Neuronal stem cell (in vitro differentiated cells): ENCODE measurements at regions not wholly inside any gene's neighbourhood (a gene's known extent, or its start where the extent isn't known, plus 50 kb on each side); places are given as distances from the start of the nearest gene placed in this dataset.

Source experiments
- DNase-seq: peaks from one replicate; pipeline ENCODE4 v3.0.0-alpha.2; 2013; ENCODE audit warnings: low spot score
- H2AFZ ChIP-seq: one replicate; pipeline ENCODE4 v1.6.1; 2013; ENCODE audit warnings: mild to moderate bottlenecking, low read length, inconsistent platforms
- H2AK5ac ChIP-seq: 2 replicates; pipeline ENCODE4 v1.6.1; 2013; ENCODE audit warnings: low read depth, mild to moderate bottlenecking, inconsistent platforms, low read length, moderate library complexity, mixed read lengths
- H2BK120ac ChIP-seq: 2 replicates; pipeline ENCODE4 v1.6.1; 2013; ENCODE audit warnings: low read depth, mild to moderate bottlenecking, inconsistent platforms, low read length, moderate library complexity, mixed read lengths
- H2BK12ac ChIP-seq: one replicate; pipeline ENCODE4 v1.6.1; 2013; ENCODE audit warnings: low read length, inconsistent platforms
- H2BK15ac ChIP-seq: 2 replicates; pipeline ENCODE4 v1.6.1; 2013; ENCODE audit warnings: mild to moderate bottlenecking, low read length, inconsistent platforms, mixed read lengths
- H2BK5ac ChIP-seq: one replicate; pipeline ENCODE4 v1.6.1; 2013; ENCODE audit warnings: inconsistent platforms, mild to moderate bottlenecking, low read length, moderate library complexity
- H3K14ac ChIP-seq: one replicate; pipeline ENCODE4 v1.6.1; 2013; ENCODE audit warnings: low read length, inconsistent platforms
- H3K18ac ChIP-seq: 2 replicates; pipeline ENCODE4 v1.6.1; 2013; ENCODE audit warnings: low read length, inconsistent platforms
- H3K23ac ChIP-seq: 2 replicates; pipeline ENCODE4 v1.6.1; 2013; ENCODE audit warnings: low read depth, mild to moderate bottlenecking, mixed read lengths, low read length, inconsistent platforms; ENCODE audit not compliant: poor library complexity
- H3K27ac ChIP-seq: replicated peaks from 3 replicates; pipeline ENCODE4 v1.5.1; 2013; ENCODE audit warnings: low read length, inconsistent platforms
- H3K27me3 ChIP-seq, 3 experiments: 2 replicates each; pipeline ENCODE4 v1.6.1; 2013; ENCODE audit warnings: low read length in 3 of 3, mild to moderate bottlenecking in 2 of 3, inconsistent platforms in 1 of 3, low read depth in 1 of 3, mixed read lengths in 1 of 3, moderate library complexity in 1 of 3; ENCODE audit not compliant: control insufficient read depth in 3 of 3, insufficient read depth in 3 of 3
- H3K36me3 ChIP-seq, 2 donors: replicated peaks in 1 of 2; 2 replicates each; pipeline ENCODE4 v1.6.1; 2013; ENCODE audit warnings: low read length in 2 of 2; ENCODE audit not compliant: control insufficient read depth in 2 of 2, insufficient read depth in 2 of 2
- H3K4ac ChIP-seq: 2 replicates; pipeline ENCODE4 v1.6.1; 2013; ENCODE audit warnings: inconsistent platforms, mild to moderate bottlenecking, low read length, moderate library complexity
- H3K4me1 ChIP-seq, 2 donors: 1 replicate in 1 of 2; 2 replicates in 1 of 2; pipeline ENCODE4 v1.6.1; 2013; ENCODE audit warnings: low read length in 2 of 2, low read depth in 1 of 2; ENCODE audit not compliant: control insufficient read depth in 2 of 2, insufficient read depth in 1 of 2
- H3K4me2 ChIP-seq: one replicate; pipeline ENCODE4 v1.6.1; 2013; ENCODE audit warnings: mild to moderate bottlenecking, low read length, inconsistent platforms; ENCODE audit not compliant: insufficient read depth, poor library complexity, severe bottlenecking
- H3K4me3 ChIP-seq, 2 donors: 2 replicates each; pipeline ENCODE4 v1.5.1; 2013; ENCODE audit warnings: low read length in 2 of 2, mild to moderate bottlenecking in 2 of 2, inconsistent platforms in 1 of 2, moderate library complexity in 1 of 2
- H3K79me1 ChIP-seq: one replicate; pipeline ENCODE4 v1.6.1; 2013; ENCODE audit warnings: low read depth, mild to moderate bottlenecking, inconsistent platforms, low read length, moderate library complexity
- H3K9ac ChIP-seq: one replicate; pipeline ENCODE4 v1.6.1; 2013; ENCODE audit warnings: mild to moderate bottlenecking, low read depth, low read length, inconsistent platforms; ENCODE audit not compliant: poor library complexity
- H3K9me3 ChIP-seq, 2 donors: replicated peaks in 1 of 2; 2 replicates each; pipeline versions ENCODE3 to v1.6.1; 2013; ENCODE audit warnings: low read length in 2 of 2, mild to moderate bottlenecking in 2 of 2, inconsistent platforms in 1 of 2, low read depth in 1 of 2, mixed read lengths in 1 of 2, moderate library complexity in 1 of 2; ENCODE audit not compliant: control insufficient read depth in 2 of 2, insufficient read depth in 1 of 2
- H4K8ac ChIP-seq: one replicate; pipeline ENCODE4 v1.6.1; 2013; ENCODE audit warnings: low read depth, mild to moderate bottlenecking, inconsistent platforms, low read length, moderate library complexity
- H4K91ac ChIP-seq: one replicate; pipeline ENCODE4 v1.6.1; 2013; ENCODE audit warnings: low read length, low read depth, mild to moderate bottlenecking, inconsistent platforms; ENCODE audit not compliant: poor library complexity
- WGBS, 2 donors: extraction: QIAGEN DNeasy Blood & Tissue Kit; methylation state at CpG; one replicate each; pipeline ENCODE4 v1.1.7; 2013; ENCODE audit warnings: missing lambda C conversion rate in 2 of 2, mixed read lengths in 1 of 2; ENCODE audit not compliant: insufficient read length in 2 of 2, insufficient replicate concordance in 1 of 2; ENCODE audit errors: extremely low coverage in 2 of 2; 5-methylcytosine and 5-hydroxymethylcytosine counted together

DNA sequence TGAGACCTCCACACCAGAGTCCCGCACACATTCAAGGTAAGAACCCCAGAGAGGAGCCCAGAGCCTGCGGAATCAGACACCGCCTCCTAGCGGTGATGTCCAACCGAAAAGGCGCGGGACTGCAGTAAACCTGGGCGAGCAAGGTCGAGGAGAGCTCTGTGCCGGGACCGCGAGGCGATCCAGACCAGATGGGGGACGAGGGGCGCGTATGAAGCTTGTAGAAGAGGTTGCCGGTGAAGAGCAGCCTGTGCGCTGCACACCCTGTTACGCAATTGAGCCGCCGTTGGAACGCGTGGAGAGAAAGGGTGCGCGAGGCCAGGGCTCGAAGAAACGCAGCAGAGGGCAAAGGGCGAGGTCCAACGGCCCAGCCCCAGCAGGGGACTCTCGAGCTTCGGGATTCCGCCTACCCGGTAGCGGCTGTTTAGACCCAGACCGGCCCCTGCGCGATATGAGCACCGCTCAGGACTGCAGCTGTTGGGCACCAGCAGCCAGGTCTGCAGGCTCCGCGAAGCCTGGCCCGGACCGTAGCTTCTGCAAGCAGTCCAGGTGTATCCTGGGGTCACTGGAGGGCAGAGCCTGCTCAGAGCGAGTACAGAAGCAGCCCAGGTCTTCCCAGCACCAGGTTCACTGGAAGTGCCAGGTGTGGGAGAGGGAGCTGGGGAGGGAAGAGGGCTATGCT lies 65.9 kb upstream of the ZNF599 start:
- H3K4me1 ChIP-seq, result peaks cover 0 to 5% of the 10 kb centered on the region in 2 donors
- no peak overlapping the region for H2AK5ac ChIP-seq
- H4K91ac ChIP-seq, result no peak overlapping the region
- no peak overlapping the region for H2BK15ac ChIP-seq
- H3K36me3 ChIP-seq, result no peaks in the 10 kb centered on the region
- DNase-seq, result peak; percentile 18
- peak overlapping the region; percentile 82 for H3K9ac ChIP-seq
- H4K8ac ChIP-seq, result no peak overlapping the region
- no peak overlapping the region for H3K27ac ChIP-seq
- H3K4ac ChIP-seq, result no peak overlapping the region
- H3K79me1 ChIP-seq, result no peaks in the 10 kb centered on the region
- no peak overlapping the region for H2BK120ac ChIP-seq
- peak overlapping the region; percentile 84 for H3K18ac ChIP-seq
- H3K4me3 ChIP-seq, result peak overlapping the region in 1 of 2 donors; percentile 40
- H3K27me3 ChIP-seq, result peaks cover 0 to 22% (median 9%) of the 10 kb centered on the region in 3 experiments
- H2AFZ ChIP-seq, result peak overlapping the region; percentile 47
- no peak overlapping the region for H2BK12ac ChIP-seq
- peak overlapping the region; percentile 9 for H3K14ac ChIP-seq
- H3K23ac ChIP-seq, result peak overlapping the region; percentile 82
- peak overlapping the region; percentile 47 for H3K4me2 ChIP-seq
- peaks cover 0 to 2% of the 10 kb centered on the region in 2 donors for H3K9me3 ChIP-seq
- H2BK5ac ChIP-seq, result no peak overlapping the region
- WGBS, 2 donors, result no CpG with 5 or more reads among the region's 43 CpGs

DNA sequence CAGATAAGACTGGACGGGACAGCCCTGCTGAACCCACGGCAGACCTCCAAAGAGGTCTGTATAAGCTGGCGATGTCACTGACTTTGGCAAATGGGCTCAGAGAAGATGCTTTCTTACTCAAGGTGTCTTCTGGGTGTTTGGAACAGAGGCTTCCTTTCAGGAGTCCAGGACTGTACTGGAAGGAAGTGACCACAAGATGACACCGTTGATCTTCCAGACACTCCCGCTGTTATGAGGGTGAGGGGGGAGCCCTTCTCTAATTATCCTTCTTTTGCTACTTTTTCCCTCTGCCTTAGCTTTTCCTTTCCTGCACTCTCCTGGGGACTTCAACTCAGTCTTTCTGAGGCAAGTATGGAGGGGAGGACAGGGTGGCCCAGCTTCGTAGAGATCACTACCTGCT lies 65.2 kb upstream of the ZNF599 start:
- no peak overlapping the region for H2BK15ac ChIP-seq
- H3K27ac ChIP-seq, result no peak overlapping the region
- no peak overlapping the region for H3K9ac ChIP-seq
- H4K8ac ChIP-seq, result no peak overlapping the region
- no peak overlapping the region for H2AFZ ChIP-seq
- no CpG with 5 or more reads among the region's 6 CpGs for WGBS, 2 donors
- no peaks in the 10 kb centered on the region for H3K79me1 ChIP-seq
- no peak for DNase-seq
- H3K4ac ChIP-seq, result no peak overlapping the region
- H3K36me3 ChIP-seq, result no peaks in the 10 kb centered on the region
- H3K27me3 ChIP-seq, result peaks cover 0 to 22% (median 9%) of the 10 kb centered on the region in 3 experiments
- H2BK12ac ChIP-seq, result no peak overlapping the region
- H3K4me3 ChIP-seq, result no peak overlapping the region
- H2AK5ac ChIP-seq, result no peak overlapping the region
- no peak overlapping the region for H4K91ac ChIP-seq
- H2BK120ac ChIP-seq, result no peak overlapping the region
- no peak overlapping the region for H3K4me2 ChIP-seq
- no peak overlapping the region for H3K18ac ChIP-seq
- no peak overlapping the region for H3K23ac ChIP-seq
- H3K4me1 ChIP-seq, result peaks cover 0 to 5% of the 10 kb centered on the region in 2 donors
- H3K9me3 ChIP-seq, result peaks cover 0 to 2% of the 10 kb centered on the region in 2 donors
- no peak overlapping the region for H3K14ac ChIP-seq
- no peak overlapping the region for H2BK5ac ChIP-seq

DNA sequence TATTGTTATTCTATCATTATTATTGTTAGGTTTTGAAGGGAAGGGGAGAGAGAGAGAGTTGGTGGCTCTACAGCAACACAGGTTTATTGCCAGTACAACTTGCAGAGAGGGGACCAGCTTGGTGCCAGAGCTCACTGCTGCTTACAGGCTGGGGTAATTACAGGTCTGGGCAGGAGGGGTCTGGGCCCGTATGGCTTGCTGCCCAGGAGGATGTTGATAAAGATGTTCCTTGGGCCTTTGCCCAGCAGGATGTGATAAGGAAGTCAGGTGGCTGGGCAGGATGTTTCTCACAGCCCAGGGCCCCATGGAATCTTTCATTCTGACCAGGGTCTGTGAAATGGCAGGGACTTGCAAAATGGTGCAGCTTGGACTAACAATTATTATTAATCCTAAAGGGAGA lies 64.2 kb upstream of the ZNF599 start:
- no peaks in the 10 kb centered on the region for H3K79me1 ChIP-seq
- H4K91ac ChIP-seq, result no peak overlapping the region
- WGBS, 2 donors, result no CpG with 5 or more reads among the region's 1 CpG
- no peak overlapping the region for H3K27ac ChIP-seq
- no peak overlapping the region for H3K23ac ChIP-seq
- H3K4me2 ChIP-seq, result no peak overlapping the region
- no peak overlapping the region for H2BK5ac ChIP-seq
- no peak for DNase-seq
- peaks cover 0 to 5% of the 10 kb centered on the region in 2 donors for H3K4me1 ChIP-seq
- no peak overlapping the region for H2AK5ac ChIP-seq
- no peak overlapping the region for H2AFZ ChIP-seq
- H3K4ac ChIP-seq, result no peak overlapping the region
- no peak overlapping the region for H2BK120ac ChIP-seq
- H3K18ac ChIP-seq, result no peak overlapping the region
- H3K4me3 ChIP-seq, result no peak overlapping the region
- H3K36me3 ChIP-seq, result no peaks in the 10 kb centered on the region
- H3K27me3 ChIP-seq, result peaks cover 0 to 22% (median 9%) of the 10 kb centered on the region in 3 experiments
- no peak overlapping the region for H4K8ac ChIP-seq
- H3K14ac ChIP-seq, result no peak overlapping the region
- H2BK15ac ChIP-seq, result no peak overlapping the region
- peaks cover 0 to 2% of the 10 kb centered on the region in 2 donors for H3K9me3 ChIP-seq
- H2BK12ac ChIP-seq, result no peak overlapping the region
- H3K9ac ChIP-seq, result no peak overlapping the region

DNA sequence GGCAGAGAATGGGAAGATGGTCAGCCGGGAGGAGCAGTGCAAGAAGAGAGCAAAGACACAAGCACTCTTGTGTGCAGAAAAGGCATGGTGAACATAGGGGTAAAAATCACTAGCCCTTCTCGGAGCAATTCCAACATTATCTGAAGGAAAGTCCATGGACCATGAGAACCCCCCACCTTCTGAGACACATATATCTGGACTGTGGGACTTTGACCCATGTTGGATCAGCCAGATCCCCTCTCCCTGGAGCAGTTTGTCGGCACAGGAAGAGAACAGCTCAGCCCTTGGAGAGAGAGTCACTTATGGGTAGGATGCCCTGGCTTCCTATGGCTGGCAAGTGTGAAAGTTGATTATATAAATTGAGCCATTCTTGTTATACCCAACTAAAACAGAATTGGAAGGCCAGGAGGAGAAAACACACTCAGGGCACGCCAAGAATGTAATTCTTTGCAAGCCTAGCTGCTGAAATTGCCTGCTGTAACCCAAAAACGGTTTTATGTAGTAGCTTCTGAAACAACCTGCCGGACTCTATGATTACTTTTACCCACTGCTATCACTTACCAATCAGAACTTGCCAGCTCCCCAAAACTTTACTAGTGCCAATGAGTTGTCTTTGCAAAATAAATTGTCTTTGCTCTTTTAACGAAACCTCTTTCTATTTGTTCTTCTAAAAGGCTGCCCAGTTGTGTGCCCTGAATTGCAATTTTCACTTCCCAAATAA lies 62.8 kb upstream of the ZNF599 start:
- no peaks in the 10 kb centered on the region for H3K36me3 ChIP-seq
- H2BK120ac ChIP-seq, result no peak overlapping the region
- no peak overlapping the region for H2AK5ac ChIP-seq
- no peak overlapping the region for H3K14ac ChIP-seq
- no peak overlapping the region for H2AFZ ChIP-seq
- H3K27me3 ChIP-seq, result peaks cover 0 to 22% (median 9%) of the 10 kb centered on the region in 3 experiments
- no peak overlapping the region for H3K23ac ChIP-seq
- H3K9ac ChIP-seq, result no peak overlapping the region
- H2BK12ac ChIP-seq, result no peak overlapping the region
- no peak overlapping the region for H3K4ac ChIP-seq
- H2BK15ac ChIP-seq, result no peak overlapping the region
- no peak overlapping the region for H3K4me2 ChIP-seq
- no peaks in the 10 kb centered on the region for H3K79me1 ChIP-seq
- no peak overlapping the region for H2BK5ac ChIP-seq
- no CpG with 5 or more reads among the region's 7 CpGs for WGBS, 2 donors
- H3K4me3 ChIP-seq, result no peak overlapping the region
- peaks cover 0 to 2% of the 10 kb centered on the region in 2 donors for H3K9me3 ChIP-seq
- no peak overlapping the region for H3K18ac ChIP-seq
- no peak overlapping the region for H4K91ac ChIP-seq
- H4K8ac ChIP-seq, result no peak overlapping the region
- peaks cover 0 to 5% of the 10 kb centered on the region in 2 donors for H3K4me1 ChIP-seq
- no peak for DNase-seq
- no peak overlapping the region for H3K27ac ChIP-seq
